OCI-LY7 (cell line): ENCODE measurements at regions not wholly inside any gene's neighbourhood (a gene's known extent, or its start where the extent isn't known, plus 50 kb on each side); places are given as distances from the start of the nearest gene placed in this dataset.

Source experiments
- BruUV-seq: library from RNA; stranded (reverse); fragments of 400-500 nt; replicated peaks from 2 replicates; lab custom pipeline; 2021; lab: Mats Ljungman, UMichigan
- CTCF ChIA-PET: fragments of 300-600 bp; sonication (Branson Sonifier 250); formaldehyde crosslinking; loops from one replicate; lab custom pipeline; 2022; ENCODE audit warnings: antibody characterized with exemption; ENCODE audit not compliant: unreplicated experiment; lab: Charles Lee
- POLR2A ChIA-PET: fragments of 300-600 bp; sonication (Branson Sonifier 250); formaldehyde crosslinking; loops from one replicate; lab custom pipeline; 2022; ENCODE audit warnings: antibody characterized with exemption; lab: Charles Lee
- DNase-seq: peaks from one replicate; pipeline ENCODE4 v3.0.0-alpha.2; 2015; ENCODE audit warnings: low spot score
- H2AFZ ChIP-seq: fragments of 200-600 bp; sonication (generic), shearing (Covaris generic); 2 replicates; pipeline ENCODE4 v1.6.1; 2014; ENCODE audit warnings: mild to moderate bottlenecking, antibody characterized with exemption, low read length, moderate library complexity
- H3K27ac ChIP-seq: fragments of 200-600 bp; sonication (generic); 2 replicates; pipeline ENCODE4 v1.5.1; 2014; ENCODE audit warnings: mixed run types, low read depth, mild to moderate bottlenecking, moderate library complexity, low read length, inconsistent platforms; ENCODE audit not compliant: poor library complexity, severe bottlenecking
- H3K36me3 ChIP-seq: fragments of 200-600 bp; sonication (generic); 2 replicates; pipeline ENCODE4 v1.6.1; 2014; ENCODE audit warnings: mild to moderate bottlenecking, antibody characterized with exemption, low read length, moderate library complexity, mixed read lengths; ENCODE audit not compliant: insufficient read depth
- H3K4me1 ChIP-seq: fragments of 200-600 bp; sonication (generic); 2 replicates; pipeline ENCODE4 v1.5.1; 2014; ENCODE audit warnings: mild to moderate bottlenecking, low read length; ENCODE audit not compliant: insufficient read depth, poor library complexity, severe bottlenecking
- H3K4me2 ChIP-seq: fragments of 200-600 bp; sonication (generic); 2 replicates; pipeline ENCODE4 v1.6.1; 2014; ENCODE audit warnings: mild to moderate bottlenecking, low read length
- H3K4me3 ChIP-seq: fragments of 200-600 bp; sonication (generic); 2 replicates; pipeline ENCODE4 v1.5.1; 2014; ENCODE audit warnings: mild to moderate bottlenecking, low read depth, low read length; ENCODE audit not compliant: poor library complexity, severe bottlenecking
- H3K79me2 ChIP-seq: fragments of 200-600 bp; sonication (generic); 2 replicates; pipeline ENCODE4 v1.6.1; 2016; ENCODE audit warnings: low read depth, mild to moderate bottlenecking, low read length, moderate library complexity, mixed read lengths; ENCODE audit not compliant: insufficient read depth
- H3K9me2 ChIP-seq: fragments of 200-600 bp; sonication (generic); 2 replicates; pipeline ENCODE4 v1.6.1; 2016; ENCODE audit warnings: mild to moderate bottlenecking, low read length, mixed read lengths; ENCODE audit not compliant: insufficient read depth
- H3K9me3 ChIP-seq: fragments of 200-600 bp; sonication (generic); 2 replicates; pipeline ENCODE4 v1.6.1; 2014; ENCODE audit warnings: mild to moderate bottlenecking, mixed run types, low read length, mixed read lengths
- H4K20me1 ChIP-seq: fragments of 200-600 bp; sonication (generic); 2 replicates; pipeline ENCODE4 v1.6.1; 2014; ENCODE audit warnings: mild to moderate bottlenecking, antibody characterized with exemption, low read length, moderate library complexity, mixed read lengths; ENCODE audit not compliant: insufficient read depth
- CTCF ChIP-seq: fragments of 200-600 bp; sonication (generic); conservative IDR thresholded peaks from 2 replicates; pipeline ENCODE4 v1.5.1; 2014; ENCODE audit warnings: mild to moderate bottlenecking, antibody characterized with exemption, low read length, moderate library complexity, mixed read lengths
- EZH2phosphoT487 ChIP-seq: fragments of 200-600 bp; sonication (generic); IDR thresholded peaks from 2 replicates; pipeline ENCODE4 v1.6.1; 2018; ENCODE audit warnings: low read depth, borderline replicate concordance, mild to moderate bottlenecking, mixed run types, antibody characterized with exemption, low read length, moderate library complexity, mixed read lengths
- intact Hi-C: fragments of 100-400 bp; cut with micrococcal nuclease; formaldehyde crosslinking; loops from one replicate; pipeline ENCODE4 v1.10.0; 2022; ENCODE audit not compliant: unreplicated experiment

GRCh38 chr10:91062091-91062490, 141.2 kb upstream of the ANKRD1 start:
- H3K9me3 ChIP-seq: no peaks in the 10 kb centered on the region
- BruUV-seq: no TSS peak
- TF ChIP-seq CTCF (no peak), EZH2phosphoT487 (no peak)
- no peaks in the 10 kb centered on the region for H4K20me1 ChIP-seq
- no peaks in the 10 kb centered on the region for H3K4me1 ChIP-seq
- no peaks in the 10 kb centered on the region for H3K9me2 ChIP-seq
- no peaks in the 10 kb centered on the region for H3K79me2 ChIP-seq
- no peaks in the 10 kb centered on the region for H3K36me3 ChIP-seq
- no peak overlapping the region for H2AFZ ChIP-seq
- intact Hi-C loops: no loop called here
- H3K27ac ChIP-seq: no peak overlapping the region
- POLR2A ChIA-PET: no interaction called here
- CTCF ChIA-PET: no interaction called here
- no peak overlapping the region for H3K4me2 ChIP-seq
- H3K4me3 ChIP-seq: no peak overlapping the region
- DNase-seq: no peak

- Histone ChIP-seq H2AFZ (no peak overlapping the region), H4K20me1 (no peaks in the 10 kb centered on the region), H3K79me2 (no peaks in the 10 kb centered on the region), H3K9me2 (no peaks in the 10 kb centered on the region), H3K9me3 (no peaks in the 10 kb centered on the region), H3K4me2 (no peak overlapping the region), H3K36me3 (no peaks in the 10 kb centered on the region), H3K27ac (no peak overlapping the region), H3K4me1 (no peaks in the 10 kb centered on the region), H3K4me3 (no peak overlapping the region)
- DNase-seq: no peak
- CTCF ChIA-PET: no interaction called here
- POLR2A ChIA-PET: no interaction called here
- BruUV-seq: no TSS peak
- intact Hi-C loops: no loop called here
- TF ChIP-seq EZH2phosphoT487: no peak
- no peak for TF ChIP-seq CTCF
Measured at GRCh38 chr10:91071786-91072185, 148.7 kb upstream of the PCGF5 start.

GRCh38 chr10:91073286-91073979, 147.0 kb upstream of the PCGF5 start:
- intact Hi-C loops: no loop called here
- Histone ChIP-seq H3K27ac (no peak overlapping the region), H3K4me3 (no peak overlapping the region), H3K9me2 (no peaks in the 10 kb centered on the region), H3K4me1 (no peaks in the 10 kb centered on the region), H3K9me3 (no peaks in the 10 kb centered on the region), H2AFZ (no peak overlapping the region), H3K36me3 (no peaks in the 10 kb centered on the region), H4K20me1 (no peaks in the 10 kb centered on the region), H3K4me2 (no peak overlapping the region), H3K79me2 (no peaks in the 10 kb centered on the region)
- POLR2A ChIA-PET: no interaction called here
- no peak for TF ChIP-seq EZH2phosphoT487
- TF ChIP-seq CTCF: no peak
- no peak for DNase-seq
- CTCF ChIA-PET: no interaction called here
- BruUV-seq: no TSS peak
